ENCODE measurements at regions not wholly inside any gene's neighbourhood (a gene's known extent, or its start where the extent isn't known, plus 50 kb on each side); places are given as distances from the start of the nearest gene placed in this dataset.
"Not testable (repeated sequence)": the region's sequence is repeated elsewhere in the genome, so short reads cannot be mapped to it uniquely, and the experiment has no call there.

GRCh38 chr13:38283346-38283745 lies 66.3 kb upstream of the UFM1 start:
- DNase-seq (ENCODE audit: low spot score) = peak; percentile 0

GRCh38 chr13:38265132-38265497 lies 84.5 kb upstream of the UFM1 start:
- DNase-seq (ENCODE audit: low spot score) = no peak

- no peak for DNase-seq (ENCODE audit: low spot score)
Measured at GRCh38 chr13:38264363-38265131, 85.1 kb upstream of the UFM1 start.

- no peak for DNase-seq (ENCODE audit: low spot score)
Measured at GRCh38 chr13:38262211-38262610, 87.4 kb upstream of the UFM1 start.

- no peak for DNase-seq (ENCODE audit: low spot score)
Measured at GRCh38 chr13:38255600-38255999, 94.1 kb upstream of the UFM1 start.

- DNase-seq (ENCODE audit: low spot score) = no peak
Measured at GRCh38 chr13:38239874-38240273, 109.8 kb upstream of the UFM1 start.

- DNase-seq (ENCODE audit: low spot score) = no peak
Measured at GRCh38 chr13:38228322-38228721, 121.3 kb upstream of the UFM1 start.

GRCh38 chr13:38226496-38226895 lies 123.2 kb upstream of the UFM1 start:
- no peak for DNase-seq (ENCODE audit: low spot score)

- peak; percentile 43 for DNase-seq (ENCODE audit: low spot score)
Measured at GRCh38 chr13:38223089-38223488, 126.6 kb upstream of the UFM1 start.

GRCh38 chr13:38221120-38221519 lies 128.5 kb upstream of the UFM1 start:
- not testable (repeated sequence) for DNase-seq (ENCODE audit: low spot score)

GRCh38 chr13:38216181-38216580 lies 133.5 kb upstream of the UFM1 start:
- no peak for DNase-seq (ENCODE audit: low spot score)

GRCh38 chr13:38213314-38213713 lies 136.3 kb upstream of the UFM1 start:
- peak; percentile 39 for DNase-seq (ENCODE audit: low spot score)

- no peak for DNase-seq (ENCODE audit: low spot score)
Measured at GRCh38 chr13:38210928-38211596, 138.6 kb upstream of the UFM1 start.

GRCh38 chr13:38204556-38204955 lies 145.1 kb upstream of the UFM1 start:
- DNase-seq (ENCODE audit: low spot score) = no peak

GRCh38 chr13:38202740-38203139 lies 146.9 kb upstream of the UFM1 start:
- DNase-seq (ENCODE audit: low spot score) = no peak

GRCh38 chr13:38191016-38191415 lies 158.6 kb upstream of the UFM1 start:
- no peak for DNase-seq (ENCODE audit: low spot score)

- no peak for DNase-seq (ENCODE audit: low spot score)
Measured at GRCh38 chr13:38180670-38181069, 169.0 kb upstream of the UFM1 start.

- no peak for DNase-seq (ENCODE audit: low spot score)
Measured at GRCh38 chr13:38180126-38180525, 169.5 kb upstream of the UFM1 start.

- no peak for DNase-seq (ENCODE audit: low spot score)
Measured at GRCh38 chr13:38176664-38177063, 173.0 kb upstream of the UFM1 start.

GRCh38 chr13:38173403-38173802 lies 176.2 kb upstream of the UFM1 start:
- DNase-seq (ENCODE audit: low spot score) = no peak

GRCh38 chr13:38167164-38167822 lies 182.4 kb upstream of the UFM1 start:
- no peak for DNase-seq (ENCODE audit: low spot score)

- no peak for DNase-seq (ENCODE audit: low spot score)
Measured at GRCh38 chr13:38166116-38166515, 183.5 kb upstream of the UFM1 start.

- no peak for DNase-seq (ENCODE audit: low spot score)
Measured at GRCh38 chr13:38160131-38160530, 189.5 kb upstream of the UFM1 start.

Measured in RKO (cell line).